Smooth muscle cell (in vitro differentiated cells): ENCODE measurements at regions not wholly inside any gene's neighbourhood (a gene's known extent, or its start where the extent isn't known, plus 50 kb on each side); places are given as distances from the start of the nearest gene placed in this dataset.

Source experiments
- DNase-seq: peaks from one replicate; lab custom pipeline; 2025; ENCODE audit not compliant: unreplicated experiment; lab: John Stamatoyannopoulos, UW
- H2AFZ ChIP-seq: fragments of 200-600 bp; sonication (generic); 2 replicates; pipeline ENCODE4 v1.6.0; 2016; ENCODE audit warnings: antibody characterized with exemption, low read depth, mild to moderate bottlenecking
- H3F3A ChIP-seq: fragments of 200-600 bp; sonication (generic); 2 replicates; pipeline ENCODE4 v1.6.0; 2017; ENCODE audit warnings: antibody characterized with exemption, low read depth
- H3K27ac ChIP-seq: fragments of 200-600 bp; sonication (generic); 2 replicates; pipeline ENCODE4 v1.5.1; 2016; ENCODE audit warnings: low read depth, mild to moderate bottlenecking
- H3K27me3 ChIP-seq: fragments of 200-600 bp; sonication (generic); 2 replicates; pipeline ENCODE4 v1.6.1; 2016; ENCODE audit warnings: low read depth, mild to moderate bottlenecking
- H3K36me3 ChIP-seq: fragments of 200-600 bp; sonication (generic); 2 replicates; pipeline ENCODE4 v1.5.1; 2016; ENCODE audit warnings: low read depth
- H3K4me1 ChIP-seq: fragments of 200-600 bp; sonication (generic); 2 replicates; pipeline ENCODE4 v1.5.1; 2016; ENCODE audit warnings: low read depth
- H3K4me2 ChIP-seq: fragments of 200-600 bp; sonication (generic); 2 replicates; pipeline ENCODE4 v1.6.0; 2016; ENCODE audit warnings: mild to moderate bottlenecking
- H3K4me3 ChIP-seq: fragments of 200-600 bp; sonication (generic); 2 replicates; pipeline ENCODE4 v1.5.1; 2016; ENCODE audit warnings: mild to moderate bottlenecking
- H3K79me2 ChIP-seq: fragments of 200-600 bp; sonication (generic); 2 replicates; pipeline ENCODE4 v1.6.0; 2016; ENCODE audit warnings: low read depth, mild to moderate bottlenecking
- H3K9ac ChIP-seq: fragments of 200-600 bp; sonication (generic); 2 replicates; pipeline ENCODE4 v1.6.0; 2016; ENCODE audit warnings: low read depth
- H3K9me3 ChIP-seq: fragments of 200-600 bp; sonication (generic); replicated peaks from 2 replicates; pipeline ENCODE4 v1.5.1; 2016; ENCODE audit warnings: low read depth
- H4K20me1 ChIP-seq: fragments of 200-600 bp; sonication (generic); 2 replicates; pipeline ENCODE4 v1.6.0; 2016; ENCODE audit warnings: low read depth
- WGBS: methylation state at CpG from one replicate; pipeline ENCODE4 v1.1.7; 2016; ENCODE audit warnings: low lambda C conversion rate; 5-methylcytosine and 5-hydroxymethylcytosine counted together
- TF ChIP-seq, protein P1 (sequence below): fragments of 200-600 bp; sonication (generic); IDR thresholded peaks from 2 replicates; pipeline ENCODE4 v1.5.1; 2017; ENCODE audit warnings: borderline replicate concordance, mild to moderate bottlenecking, antibody characterized with exemption; ENCODE audit not compliant: insufficient read depth, poor library complexity, severe bottlenecking

DNA sequence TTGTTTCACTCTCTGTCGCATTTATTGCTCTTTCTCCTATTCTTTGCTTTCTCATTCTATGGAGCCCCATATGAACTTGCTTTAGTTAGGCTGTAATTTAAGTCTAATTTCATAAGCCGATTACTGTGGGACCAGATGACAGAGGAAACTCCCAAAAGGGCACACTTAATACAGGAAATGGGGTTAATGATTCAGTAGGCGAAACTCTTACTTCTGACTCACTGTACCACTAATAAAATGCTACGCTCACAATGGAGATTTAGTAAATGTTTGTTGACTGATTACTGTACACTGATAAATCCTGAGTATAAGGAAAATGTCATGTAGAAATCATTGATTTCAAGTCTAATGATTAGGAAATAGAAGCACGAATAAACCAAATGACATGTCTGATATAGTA lies 276.4 kb downstream of the KLF5 start:
- H4K20me1 ChIP-seq: no peaks in the 10 kb centered on the region
- H3K4me3 ChIP-seq: no peak overlapping the region
- peak overlapping the region; percentile 14 for H2AFZ ChIP-seq
- WGBS: 33% methylated on average over 5 of the region's 5 CpGs
- H3K4me2 ChIP-seq: peak overlapping the region; percentile 36
- H3K36me3 ChIP-seq: no peaks in the 10 kb centered on the region
- H3K9me3 ChIP-seq: no peaks in the 10 kb centered on the region
- TF ChIP-seq, protein P1, sequence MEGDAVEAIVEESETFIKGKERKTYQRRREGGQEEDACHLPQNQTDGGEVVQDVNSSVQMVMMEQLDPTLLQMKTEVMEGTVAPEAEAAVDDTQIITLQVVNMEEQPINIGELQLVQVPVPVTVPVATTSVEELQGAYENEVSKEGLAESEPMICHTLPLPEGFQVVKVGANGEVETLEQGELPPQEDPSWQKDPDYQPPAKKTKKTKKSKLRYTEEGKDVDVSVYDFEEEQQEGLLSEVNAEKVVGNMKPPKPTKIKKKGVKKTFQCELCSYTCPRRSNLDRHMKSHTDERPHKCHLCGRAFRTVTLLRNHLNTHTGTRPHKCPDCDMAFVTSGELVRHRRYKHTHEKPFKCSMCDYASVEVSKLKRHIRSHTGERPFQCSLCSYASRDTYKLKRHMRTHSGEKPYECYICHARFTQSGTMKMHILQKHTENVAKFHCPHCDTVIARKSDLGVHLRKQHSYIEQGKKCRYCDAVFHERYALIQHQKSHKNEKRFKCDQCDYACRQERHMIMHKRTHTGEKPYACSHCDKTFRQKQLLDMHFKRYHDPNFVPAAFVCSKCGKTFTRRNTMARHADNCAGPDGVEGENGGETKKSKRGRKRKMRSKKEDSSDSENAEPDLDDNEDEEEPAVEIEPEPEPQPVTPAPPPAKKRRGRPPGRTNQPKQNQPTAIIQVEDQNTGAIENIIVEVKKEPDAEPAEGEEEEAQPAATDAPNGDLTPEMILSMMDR: no peak
- no peaks in the 10 kb centered on the region for H3K27me3 ChIP-seq
- no peaks in the 10 kb centered on the region for H3K79me2 ChIP-seq
- peak overlapping the region; percentile 91 for H3K27ac ChIP-seq
- H3F3A ChIP-seq: no peaks in the 10 kb centered on the region
- H3K9ac ChIP-seq: peak overlapping the region; percentile 69
- no peak for DNase-seq
- peaks cover 6% of the 10 kb centered on the region for H3K4me1 ChIP-seq

DNA sequence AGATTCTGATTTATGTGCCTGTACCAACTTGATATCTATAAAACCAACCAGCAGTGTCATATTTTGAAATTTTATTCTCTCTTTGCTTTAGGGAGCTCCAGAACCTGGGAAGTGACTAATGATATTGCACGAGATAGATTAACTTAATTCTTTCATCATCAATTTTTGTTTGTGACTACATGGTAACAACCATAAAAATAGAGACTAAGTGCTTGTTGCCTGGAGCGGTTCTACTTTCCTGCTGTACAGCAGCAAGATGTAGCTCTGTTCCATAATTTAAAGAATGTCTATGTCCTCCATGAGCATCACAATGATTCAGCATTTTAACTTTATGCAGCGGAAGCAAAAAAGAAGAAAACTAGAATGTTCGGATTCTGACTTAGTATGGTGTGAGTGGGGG lies 275.6 kb downstream of the KLF5 start:
- H3K27ac ChIP-seq: peak overlapping the region; percentile 91
- H3K4me2 ChIP-seq: peak overlapping the region; percentile 36
- peak overlapping the region; percentile 14 for H2AFZ ChIP-seq

DNA sequence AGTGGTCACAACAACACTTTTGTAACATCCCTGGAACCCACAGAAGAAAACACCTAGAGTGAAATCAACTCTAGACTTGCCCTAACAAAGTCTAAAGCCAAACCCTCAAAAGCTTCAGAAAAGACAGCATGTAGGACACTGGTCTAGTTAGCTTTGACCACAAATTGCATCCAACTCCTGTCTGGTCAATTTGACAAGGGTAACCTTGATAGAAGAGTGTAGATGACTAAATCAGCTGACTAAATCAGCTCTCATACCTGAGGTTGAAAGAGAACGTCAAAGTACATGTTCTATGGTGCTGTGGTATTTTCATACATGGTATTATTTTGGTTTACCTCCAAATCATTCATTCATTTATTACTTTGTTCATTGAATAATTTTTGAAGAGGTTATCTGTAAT lies 272.8 kb downstream of the KLF5 start:
- Histone ChIP-seq H3K9ac (no peak overlapping the region), H3K79me2 (no peaks in the 10 kb centered on the region), H3K9me3 (no peaks in the 10 kb centered on the region), H3K4me2 (no peak overlapping the region), H2AFZ (no peak overlapping the region), H3F3A (no peaks in the 10 kb centered on the region), H3K27ac (no peak overlapping the region), H3K27me3 (no peaks in the 10 kb centered on the region), H4K20me1 (no peaks in the 10 kb centered on the region), H3K4me1 (peaks cover 6% of the 10 kb centered on the region), H3K4me3 (no peak overlapping the region), H3K36me3 (no peaks in the 10 kb centered on the region)
- DNase-seq: no peak
- 91% methylated on average over 1 of the region's 1 CpG for WGBS
- TF ChIP-seq, protein P1: no peak

More for the DNA sequence above, 275.6 kb downstream of the KLF5 start:
- H3K27me3 ChIP-seq: no peaks in the 10 kb centered on the region
- TF ChIP-seq, protein P1: no peak
- 72% methylated on average over 4 of the region's 4 CpGs for WGBS
- DNase-seq: no peak
- H3K9ac ChIP-seq: peak overlapping the region; percentile 69
- H3K4me3 ChIP-seq: no peak overlapping the region
- no peaks in the 10 kb centered on the region for H4K20me1 ChIP-seq
- H3K9me3 ChIP-seq: no peaks in the 10 kb centered on the region
- no peaks in the 10 kb centered on the region for H3K79me2 ChIP-seq
- no peaks in the 10 kb centered on the region for H3K36me3 ChIP-seq
- no peaks in the 10 kb centered on the region for H3F3A ChIP-seq
- peaks cover 6% of the 10 kb centered on the region for H3K4me1 ChIP-seq

DNA sequence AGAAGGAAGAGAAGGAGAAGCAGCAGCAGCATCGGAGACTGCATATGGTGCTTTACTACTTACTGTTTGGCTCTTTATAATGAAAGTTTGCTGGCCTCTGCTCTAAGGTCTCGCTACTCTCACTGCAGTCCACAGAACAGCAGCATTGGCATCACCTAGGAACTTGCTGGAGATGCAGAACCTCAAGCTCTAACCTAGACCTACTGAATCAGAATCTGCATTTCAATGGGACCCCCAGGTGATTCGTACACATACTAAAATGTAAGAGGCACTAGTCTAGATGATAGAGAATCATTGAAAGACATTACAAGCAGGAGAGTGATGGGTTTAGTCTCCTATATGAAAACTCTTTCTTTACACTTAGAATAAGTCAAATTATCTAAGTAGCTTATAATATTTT lies 270.6 kb downstream of the KLF5 start:
- Histone ChIP-seq H3K36me3 (no peaks in the 10 kb centered on the region), H3K4me3 (no peak overlapping the region), H3F3A (no peaks in the 10 kb centered on the region), H4K20me1 (no peaks in the 10 kb centered on the region), H2AFZ (no peak overlapping the region), H3K27ac (no peak overlapping the region), H3K4me1 (no peaks in the 10 kb centered on the region), H3K4me2 (no peak overlapping the region), H3K9me3 (no peaks in the 10 kb centered on the region), H3K9ac (no peak overlapping the region), H3K79me2 (no peaks in the 10 kb centered on the region), H3K27me3 (no peaks in the 10 kb centered on the region)
- TF ChIP-seq, protein P1: no peak
- DNase-seq: no peak
- WGBS: 82% methylated on average over 3 of the region's 3 CpGs
